ENCODE measurements at regions not wholly inside any gene's neighbourhood (a gene's known extent, or its start where the extent isn't known, plus 50 kb on each side); places are given as distances from the start of the nearest gene placed in this dataset.

GRCh38 chr21:20538039-20538658 lies 460.1 kb upstream of the NCAM2 start:
- DNase-seq (ENCODE audit: extremely low spot score): no peak
- intact Hi-C loops (cut with DNase I): no loop called here
- Histone ChIP-seq H3K27me3 (no peaks in the 10 kb centered on the region), H3K27ac (replicated peaks in 1 of 4) (no peak overlapping the region), H3K4me1 (no peaks in the 10 kb centered on the region), H3K9me3 (no peaks in the 10 kb centered on the region), H3K36me3 (no peaks in the 10 kb centered on the region), H3K4me3 (no peak overlapping the region)
- TF ChIP-seq EP300 (IDR thresholded peaks at IDR 0.05): no peak
- TF ChIP-seq, protein P1, sequence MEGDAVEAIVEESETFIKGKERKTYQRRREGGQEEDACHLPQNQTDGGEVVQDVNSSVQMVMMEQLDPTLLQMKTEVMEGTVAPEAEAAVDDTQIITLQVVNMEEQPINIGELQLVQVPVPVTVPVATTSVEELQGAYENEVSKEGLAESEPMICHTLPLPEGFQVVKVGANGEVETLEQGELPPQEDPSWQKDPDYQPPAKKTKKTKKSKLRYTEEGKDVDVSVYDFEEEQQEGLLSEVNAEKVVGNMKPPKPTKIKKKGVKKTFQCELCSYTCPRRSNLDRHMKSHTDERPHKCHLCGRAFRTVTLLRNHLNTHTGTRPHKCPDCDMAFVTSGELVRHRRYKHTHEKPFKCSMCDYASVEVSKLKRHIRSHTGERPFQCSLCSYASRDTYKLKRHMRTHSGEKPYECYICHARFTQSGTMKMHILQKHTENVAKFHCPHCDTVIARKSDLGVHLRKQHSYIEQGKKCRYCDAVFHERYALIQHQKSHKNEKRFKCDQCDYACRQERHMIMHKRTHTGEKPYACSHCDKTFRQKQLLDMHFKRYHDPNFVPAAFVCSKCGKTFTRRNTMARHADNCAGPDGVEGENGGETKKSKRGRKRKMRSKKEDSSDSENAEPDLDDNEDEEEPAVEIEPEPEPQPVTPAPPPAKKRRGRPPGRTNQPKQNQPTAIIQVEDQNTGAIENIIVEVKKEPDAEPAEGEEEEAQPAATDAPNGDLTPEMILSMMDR (IDR thresholded peaks at IDR 0.05): no peak
- no peak for TF ChIP-seq POLR2A (IDR thresholded peaks at IDR 0.05; ENCODE audit: low read depth)
- WGBS: 100% methylated on average over 1 of the region's 5 CpGs

DNA sequence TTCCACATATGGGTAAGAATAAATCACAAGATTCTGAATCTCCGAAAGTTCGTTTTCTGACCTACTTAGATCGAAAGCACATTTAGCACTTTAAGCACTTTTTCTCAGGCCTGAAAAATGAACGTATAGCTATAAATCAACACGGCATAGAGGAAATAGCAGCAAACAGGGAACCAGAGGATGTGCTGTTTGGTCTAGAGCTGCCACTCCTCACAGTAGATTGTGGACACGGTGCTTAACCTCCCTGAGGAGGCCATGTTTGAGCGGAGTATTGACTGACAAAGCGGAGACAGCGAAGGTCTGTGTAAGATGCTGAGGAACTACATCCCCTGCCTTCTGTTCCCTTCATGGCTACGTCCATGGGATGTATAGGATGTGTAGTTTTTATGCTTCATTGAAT lies 452.8 kb upstream of the NCAM2 start:
- DNase-seq (ENCODE audit: extremely low spot score): no peak
- Histone ChIP-seq H3K27ac (replicated peaks in 1 of 4) (no peak overlapping the region), H3K4me3 (no peak overlapping the region), H3K9me3 (no peaks in the 10 kb centered on the region), H3K36me3 (no peaks in the 10 kb centered on the region), H3K27me3 (no peaks in the 10 kb centered on the region), H3K4me1 (no peaks in the 10 kb centered on the region)
- intact Hi-C loops (cut with DNase I): no loop called here
- WGBS: 89% methylated on average over 10 of the region's 10 CpGs
- TF ChIP-seq EP300 (IDR thresholded peaks at IDR 0.05): no peak
- TF ChIP-seq, protein P1 (IDR thresholded peaks at IDR 0.05): no peak
- no peak for TF ChIP-seq POLR2AphosphoS5 (IDR thresholded peaks at IDR 0.05)

DNA sequence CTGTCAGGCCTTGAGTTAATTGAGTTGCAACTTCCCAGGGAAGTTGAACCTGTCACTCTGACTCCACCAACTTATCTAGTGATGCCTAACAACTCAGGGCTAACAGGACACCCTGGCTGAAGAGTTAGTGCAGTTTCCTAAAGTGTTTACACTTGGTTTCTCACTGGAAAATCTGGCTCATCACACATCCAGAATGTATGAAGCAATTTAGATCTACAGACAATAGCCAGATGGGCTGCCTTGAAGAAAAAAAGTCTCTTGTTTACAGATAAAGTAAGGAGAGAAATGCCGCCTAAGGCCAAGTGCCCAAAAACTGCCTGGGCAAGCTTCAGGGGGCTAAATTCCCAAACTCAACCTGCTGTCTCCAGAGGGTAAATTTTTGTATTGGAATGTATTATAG lies 446.3 kb upstream of the NCAM2 start:
- DNase-seq (ENCODE audit: extremely low spot score): no peak
- WGBS: 37% methylated on average over 1 of the region's 1 CpG
- Histone ChIP-seq H3K27ac (replicated peaks in 1 of 4) (no peak overlapping the region), H3K27me3 (no peaks in the 10 kb centered on the region), H3K4me3 (no peak overlapping the region), H3K4me1 (no peaks in the 10 kb centered on the region), H3K9me3 (no peaks in the 10 kb centered on the region), H3K36me3 (no peaks in the 10 kb centered on the region)
- intact Hi-C loops (cut with DNase I): no loop called here
- TF ChIP-seq EP300 (IDR thresholded peaks at IDR 0.05): no peak
- no peak for TF ChIP-seq POLR2A (IDR thresholded peaks at IDR 0.05; ENCODE audit: low read depth)
- TF ChIP-seq, protein P1 (IDR thresholded peaks at IDR 0.05): no peak
- TF ChIP-seq POLR2AphosphoS5 (IDR thresholded peaks at IDR 0.05): no peak

DNA sequence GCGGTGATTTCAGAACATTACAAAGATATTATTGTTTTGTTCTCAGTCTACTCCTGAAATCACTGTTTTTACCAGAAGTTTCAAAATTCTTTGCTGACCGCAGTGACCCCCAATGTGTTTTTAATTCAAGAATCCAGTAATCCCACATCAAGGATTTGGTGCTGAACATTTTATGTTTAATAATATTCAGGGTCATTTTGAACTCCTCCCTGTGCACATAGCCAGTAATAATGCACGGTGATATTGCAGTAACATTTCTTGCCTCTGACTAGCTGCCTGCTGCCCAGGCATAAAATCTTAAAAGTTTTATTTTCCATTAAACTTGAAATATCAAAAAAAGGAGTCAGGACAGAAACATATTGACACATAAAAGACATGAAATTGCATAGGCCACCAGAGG lies 443.4 kb upstream of the NCAM2 start:
- Histone ChIP-seq H3K36me3 (no peaks in the 10 kb centered on the region), H3K27ac (replicated peaks in 1 of 4) (no peak overlapping the region), H3K9me3 (no peaks in the 10 kb centered on the region), H3K27me3 (no peaks in the 10 kb centered on the region), H3K4me1 (no peaks in the 10 kb centered on the region), H3K4me3 (no peak overlapping the region)
- TF ChIP-seq, protein P1 (IDR thresholded peaks at IDR 0.05): no peak
- TF ChIP-seq POLR2AphosphoS5 (IDR thresholded peaks at IDR 0.05) (no peak), POLR2A (IDR thresholded peaks at IDR 0.05; ENCODE audit: low read depth) (no peak)
- no peak for DNase-seq (ENCODE audit: extremely low spot score)
- intact Hi-C loops (cut with DNase I): no loop called here
- WGBS: 82% methylated on average over 3 of the region's 3 CpGs

GRCh38 chr21:20570824-20571232 lies 427.4 kb upstream of the NCAM2 start:
- no peak overlapping the region for H3K4me3 ChIP-seq
- no peaks in the 10 kb centered on the region for H3K4me1 ChIP-seq
- H3K36me3 ChIP-seq: no peaks in the 10 kb centered on the region
- no peaks in the 10 kb centered on the region for H3K27me3 ChIP-seq
- H3K27ac ChIP-seq (replicated peaks in 1 of 4): no peak overlapping the region
- TF ChIP-seq EP300 (IDR thresholded peaks at IDR 0.05): no peak
- TF ChIP-seq POLR2A (IDR thresholded peaks at IDR 0.05; ENCODE audit: low read depth): no peak
- TF ChIP-seq, protein P1 (IDR thresholded peaks at IDR 0.05): no peak
- no peak for DNase-seq (ENCODE audit: extremely low spot score)
- WGBS: 55% methylated on average over 2 of the region's 2 CpGs
- intact Hi-C loops (cut with DNase I): no loop called here
- H3K9me3 ChIP-seq: no peaks in the 10 kb centered on the region
